Bronchial epithelial cell (primary cell): ENCODE measurements at regions not wholly inside any gene's neighbourhood (a gene's known extent, or its start where the extent isn't known, plus 50 kb on each side); places are given as distances from the start of the nearest gene placed in this dataset.

ENCODE experiments used
- DNase-seq: peaks from one replicate; pipeline ENCODE4 v3.0.0-alpha.2; 2010; ENCODE audit warnings: low read depth
- FAIRE-seq: peaks from 2 replicates; lab custom pipeline; 2011; peaks lifted over from hg19 to GRCh38; lab: Jason Lieb, UNC
- H3K27me3 ChIP-seq: 2 replicates; pipeline ENCODE4 v1.5.1; 2011; ENCODE audit warnings: low read length; ENCODE audit not compliant: control insufficient read depth, insufficient read depth
- H3K36me3 ChIP-seq: 2 replicates; pipeline ENCODE4 v1.5.1; 2011; ENCODE audit warnings: low read length; ENCODE audit not compliant: control insufficient read depth, insufficient read depth
- H3K4me3 ChIP-seq: 2 replicates; pipeline ENCODE4 v1.5.1; 2011; ENCODE audit warnings: mild to moderate bottlenecking, low read depth, low read length, control low read depth
- TF ChIP-seq, protein P1 (sequence below): IDR thresholded peaks from 2 replicates; pipeline ENCODE4 v1.5.1; 2011; ENCODE audit warnings: mild to moderate bottlenecking, moderate library complexity, low read length, control low read depth, inconsistent platforms; ENCODE audit not compliant: insufficient read depth, severe bottlenecking

DNA sequence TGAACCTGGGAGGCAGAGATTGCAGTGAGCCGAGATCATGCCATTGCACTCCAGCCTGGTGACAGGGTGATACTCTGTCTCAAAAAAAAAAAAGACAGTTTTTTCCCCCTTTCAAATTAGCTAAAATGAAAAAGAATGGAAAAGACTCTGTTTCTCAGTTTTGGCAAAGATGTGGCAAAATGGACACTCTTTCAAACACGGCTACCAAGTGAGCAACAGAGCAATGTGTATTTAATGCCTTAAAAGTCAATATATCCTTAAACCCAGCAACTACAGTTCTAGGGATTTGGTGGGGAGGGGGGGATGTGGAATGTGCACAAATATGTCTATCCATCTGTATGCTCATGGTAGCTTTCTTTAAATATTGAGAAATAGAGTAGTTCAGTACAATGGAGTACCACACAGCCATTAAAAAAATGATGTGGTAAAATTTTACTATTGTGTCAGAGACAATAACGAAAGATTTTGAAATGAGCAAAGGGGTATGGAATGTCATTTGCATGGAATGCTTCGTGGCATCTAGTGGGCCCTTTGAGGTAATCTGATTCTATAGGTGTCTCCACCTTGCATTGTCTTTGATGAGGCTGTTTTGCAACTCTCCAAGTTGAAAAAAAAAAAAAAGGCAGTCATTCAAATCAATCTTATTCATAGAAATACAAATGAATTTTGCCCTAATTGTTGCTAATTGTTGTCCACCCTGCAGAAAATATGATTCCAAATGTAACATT, 108.1 kb downstream of the AXIN2 start:
- TF ChIP-seq, protein P1, sequence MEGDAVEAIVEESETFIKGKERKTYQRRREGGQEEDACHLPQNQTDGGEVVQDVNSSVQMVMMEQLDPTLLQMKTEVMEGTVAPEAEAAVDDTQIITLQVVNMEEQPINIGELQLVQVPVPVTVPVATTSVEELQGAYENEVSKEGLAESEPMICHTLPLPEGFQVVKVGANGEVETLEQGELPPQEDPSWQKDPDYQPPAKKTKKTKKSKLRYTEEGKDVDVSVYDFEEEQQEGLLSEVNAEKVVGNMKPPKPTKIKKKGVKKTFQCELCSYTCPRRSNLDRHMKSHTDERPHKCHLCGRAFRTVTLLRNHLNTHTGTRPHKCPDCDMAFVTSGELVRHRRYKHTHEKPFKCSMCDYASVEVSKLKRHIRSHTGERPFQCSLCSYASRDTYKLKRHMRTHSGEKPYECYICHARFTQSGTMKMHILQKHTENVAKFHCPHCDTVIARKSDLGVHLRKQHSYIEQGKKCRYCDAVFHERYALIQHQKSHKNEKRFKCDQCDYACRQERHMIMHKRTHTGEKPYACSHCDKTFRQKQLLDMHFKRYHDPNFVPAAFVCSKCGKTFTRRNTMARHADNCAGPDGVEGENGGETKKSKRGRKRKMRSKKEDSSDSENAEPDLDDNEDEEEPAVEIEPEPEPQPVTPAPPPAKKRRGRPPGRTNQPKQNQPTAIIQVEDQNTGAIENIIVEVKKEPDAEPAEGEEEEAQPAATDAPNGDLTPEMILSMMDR: no peak
- FAIRE-seq (no peak), DNase-seq (peak; percentile 27)
- no peaks in the 10 kb centered on the region for H3K36me3 ChIP-seq
- H3K27me3 ChIP-seq: no peaks in the 10 kb centered on the region
- H3K4me3 ChIP-seq: no peak overlapping the region

DNA sequence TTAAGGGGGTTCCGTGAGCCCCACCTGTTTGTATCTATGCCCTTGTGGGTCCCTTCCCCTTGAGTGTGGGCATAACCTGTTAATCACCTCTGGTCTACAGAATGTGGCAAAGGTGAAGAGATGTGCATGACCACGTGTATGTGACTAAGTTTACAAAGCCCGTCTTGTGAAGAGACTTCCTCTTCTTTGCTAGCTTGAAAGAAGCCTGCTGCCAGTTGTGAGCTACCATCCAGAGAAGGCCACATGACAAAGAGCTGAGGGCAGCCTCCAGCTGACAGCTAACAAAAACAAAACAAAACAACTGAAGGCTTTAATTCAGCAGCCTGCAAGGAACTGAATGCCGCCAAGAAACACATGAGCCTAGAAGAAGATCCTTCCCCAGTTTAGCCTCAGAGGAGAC, 112.0 kb downstream of the AXIN2 start:
- DNase-seq: no peak
- Histone ChIP-seq H3K4me3 (no peak overlapping the region), H3K27me3 (no peaks in the 10 kb centered on the region), H3K36me3 (no peaks in the 10 kb centered on the region)
- TF ChIP-seq, protein P1: no peak
- FAIRE-seq: no peak

DNA sequence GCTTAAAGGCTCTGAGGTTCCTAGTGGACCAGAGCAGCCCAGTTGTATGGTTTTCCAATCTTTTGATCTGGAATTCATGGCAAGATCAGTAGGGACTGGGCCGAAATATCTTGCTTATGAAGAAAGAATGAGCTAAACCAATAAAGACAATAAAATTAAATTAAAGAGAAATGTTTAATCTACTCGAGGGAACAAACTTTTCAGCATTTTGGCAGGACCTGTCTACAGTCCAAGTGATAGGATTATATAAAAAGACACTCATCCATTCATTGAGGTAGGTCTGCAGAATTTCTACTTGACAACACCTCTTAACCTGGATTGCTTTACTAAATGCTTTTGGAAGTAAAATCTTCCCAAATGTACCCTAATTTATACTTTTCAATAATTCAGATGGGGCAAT, 113.6 kb downstream of the AXIN2 start:
- FAIRE-seq (no peak), DNase-seq (no peak)
- TF ChIP-seq, protein P1: no peak

DNA sequence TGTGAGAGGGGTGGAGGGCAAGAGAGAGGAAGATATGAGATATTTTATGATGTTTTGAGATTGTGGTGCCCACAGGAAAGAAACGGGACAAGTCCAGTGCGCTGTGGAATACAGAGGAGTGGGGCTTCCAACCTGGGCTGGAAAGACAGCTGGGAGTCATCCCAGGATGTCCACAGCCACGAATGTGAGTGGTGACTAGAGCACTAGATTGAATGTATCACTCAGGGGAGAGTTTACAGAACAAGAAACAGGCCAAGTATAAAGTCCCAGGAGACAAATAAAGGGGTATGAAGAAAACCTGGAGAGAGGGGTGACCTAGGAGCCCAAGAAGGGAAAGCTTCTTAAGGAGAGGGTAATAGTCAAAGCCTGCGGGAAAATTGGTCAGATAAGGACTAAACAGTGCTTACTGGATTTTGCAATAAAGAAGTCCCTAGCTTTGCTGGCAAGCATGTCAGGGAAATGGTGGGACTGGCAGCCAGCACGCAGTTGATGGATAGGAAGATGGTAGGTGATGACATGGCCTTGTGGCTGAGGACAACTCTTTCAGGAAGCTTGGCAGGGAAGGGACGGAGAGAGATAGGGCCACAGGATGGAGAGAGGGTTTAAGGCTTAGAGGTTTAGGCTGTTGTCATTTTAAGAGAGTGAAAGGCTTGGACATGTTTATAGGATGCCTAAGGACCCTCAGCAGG, 114.5 kb downstream of the AXIN2 start:
- TF ChIP-seq, protein P1: no peak
- H3K36me3 ChIP-seq: no peaks in the 10 kb centered on the region
- DNase-seq: no peak
- no peak overlapping the region for H3K4me3 ChIP-seq
- H3K27me3 ChIP-seq: no peaks in the 10 kb centered on the region
- no peak for FAIRE-seq

More for the DNA sequence above, 113.6 kb downstream of the AXIN2 start:
- Histone ChIP-seq H3K36me3 (no peaks in the 10 kb centered on the region), H3K27me3 (no peaks in the 10 kb centered on the region), H3K4me3 (no peak overlapping the region)

DNA sequence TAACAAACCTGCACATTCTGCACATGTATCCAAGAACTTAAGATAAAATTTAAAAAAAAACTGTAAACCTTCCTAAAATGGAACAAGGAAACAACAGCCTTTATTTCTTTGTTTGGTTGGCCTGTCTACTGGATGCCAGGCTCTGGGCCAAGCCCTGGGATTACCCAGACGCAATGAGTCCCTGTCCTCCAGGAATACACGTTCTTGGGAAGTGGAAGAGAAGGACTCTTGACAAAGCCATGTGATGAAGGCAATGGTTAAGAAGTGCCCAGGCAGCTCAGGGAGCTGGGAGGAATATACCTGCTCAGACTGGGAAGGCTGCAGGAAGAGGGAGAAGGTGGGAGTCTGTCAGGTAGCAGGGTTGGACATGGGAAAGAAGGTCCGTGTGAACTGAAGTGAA, 115.4 kb downstream of the AXIN2 start:
- Histone ChIP-seq H3K36me3 (no peaks in the 10 kb centered on the region), H3K4me3 (no peak overlapping the region), H3K27me3 (no peaks in the 10 kb centered on the region)
- DNase-seq (no peak), FAIRE-seq (no peak)
- TF ChIP-seq, protein P1: no peak
